ENCODE measurements at regions not wholly inside any gene's neighbourhood (a gene's known extent, or its start where the extent isn't known, plus 50 kb on each side); places are given as distances from the start of the nearest gene placed in this dataset.

DNA sequence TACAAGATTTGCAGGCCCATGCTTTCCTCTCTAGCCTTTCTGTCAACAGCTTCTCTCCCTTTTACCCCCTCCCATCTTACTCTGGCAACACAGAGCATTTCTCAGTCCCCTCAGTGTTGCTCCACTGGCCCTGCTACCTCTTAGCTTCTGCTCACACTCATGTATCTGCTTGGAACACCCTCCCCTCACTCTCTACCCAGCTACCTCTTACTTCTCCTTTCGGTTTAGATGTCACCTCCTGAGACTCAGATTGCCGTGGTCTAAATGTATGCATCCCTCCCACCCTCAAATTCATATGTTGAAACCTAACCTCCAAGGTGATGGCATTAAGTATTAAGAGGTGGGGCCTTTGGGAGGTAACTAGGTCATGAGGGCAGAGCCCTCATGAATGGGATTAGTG lies 80.1 kb downstream of the FOXD2 start:
- TF ChIP-seq, protein P1, sequence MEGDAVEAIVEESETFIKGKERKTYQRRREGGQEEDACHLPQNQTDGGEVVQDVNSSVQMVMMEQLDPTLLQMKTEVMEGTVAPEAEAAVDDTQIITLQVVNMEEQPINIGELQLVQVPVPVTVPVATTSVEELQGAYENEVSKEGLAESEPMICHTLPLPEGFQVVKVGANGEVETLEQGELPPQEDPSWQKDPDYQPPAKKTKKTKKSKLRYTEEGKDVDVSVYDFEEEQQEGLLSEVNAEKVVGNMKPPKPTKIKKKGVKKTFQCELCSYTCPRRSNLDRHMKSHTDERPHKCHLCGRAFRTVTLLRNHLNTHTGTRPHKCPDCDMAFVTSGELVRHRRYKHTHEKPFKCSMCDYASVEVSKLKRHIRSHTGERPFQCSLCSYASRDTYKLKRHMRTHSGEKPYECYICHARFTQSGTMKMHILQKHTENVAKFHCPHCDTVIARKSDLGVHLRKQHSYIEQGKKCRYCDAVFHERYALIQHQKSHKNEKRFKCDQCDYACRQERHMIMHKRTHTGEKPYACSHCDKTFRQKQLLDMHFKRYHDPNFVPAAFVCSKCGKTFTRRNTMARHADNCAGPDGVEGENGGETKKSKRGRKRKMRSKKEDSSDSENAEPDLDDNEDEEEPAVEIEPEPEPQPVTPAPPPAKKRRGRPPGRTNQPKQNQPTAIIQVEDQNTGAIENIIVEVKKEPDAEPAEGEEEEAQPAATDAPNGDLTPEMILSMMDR (conservative IDR thresholded peaks at IDR 0.05 in 1 of 2, IDR thresholded peaks at IDR 0.05 in 1 of 2; ENCODE audit: extremely low read depth in 1 of 2, insufficient read depth in 1 of 2, low read depth in 1 of 2, low read length in 2 of 2), result no peak
- no peak for TF ChIP-seq EZH2 (IDR thresholded peaks at IDR 0.05; ENCODE audit: borderline replicate concordance, low read length)
